ENCODE measurements at regions not wholly inside any gene's neighbourhood (a gene's known extent, or its start where the extent isn't known, plus 50 kb on each side); places are given as distances from the start of the nearest gene placed in this dataset.
"Not testable (repeated sequence)": the region's sequence is repeated elsewhere in the genome, so short reads cannot be mapped to it uniquely, and the experiment has no call there.

DNA sequence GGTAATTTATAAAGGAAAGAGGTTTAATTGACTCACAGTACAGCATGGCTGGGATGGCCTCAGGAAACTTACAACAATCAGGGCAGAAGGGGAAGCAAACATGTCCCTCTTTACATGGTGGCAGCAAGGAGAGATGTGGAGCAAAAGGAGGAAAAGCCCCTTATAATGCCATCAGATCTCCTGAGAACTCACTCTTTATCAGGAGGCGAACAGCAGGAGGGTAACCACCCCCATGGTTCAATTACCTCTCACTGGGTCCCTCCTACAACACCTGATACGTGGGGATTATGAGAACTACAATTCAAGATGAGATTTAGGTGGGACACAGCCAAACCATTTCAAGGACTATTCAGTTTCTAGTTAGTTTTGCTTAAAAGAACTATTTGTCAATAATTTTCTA is 453.3 kb downstream of the C12orf50 start:
- DNase-seq: no peak
- no peaks in the 10 kb centered on the region for H3K27me3 ChIP-seq (ENCODE audit: control insufficient read depth in 2 of 2, insufficient read depth in 2 of 2, low read length in 2 of 2)
- Mint-ChIP-seq H3K4me1 (no peaks in the 10 kb centered on the region), H3K27ac (no peak overlapping the region), H3K9me3 (peaks cover 0 to 2% (median 0%) of the 10 kb centered on the region in 7 donors), H3K36me3 (no peaks in the 10 kb centered on the region), H3K27me3 (ENCODE audit: low read depth in 3 of 3) (peaks cover 0 to 2% (median 2%) of the 10 kb centered on the region in 3 donors), H3K4me3 (no peak overlapping the region)
- no peak overlapping the region for H3K4me3 ChIP-seq (replicated peaks in 1 of 3; ENCODE audit: low read depth in 2 of 3, low read length in 3 of 3)
- H3K9ac ChIP-seq (ENCODE audit: insufficient read depth, low read length, poor library complexity, severe bottlenecking): no peak overlapping the region
- no peaks in the 10 kb centered on the region for H3K79me2 ChIP-seq (ENCODE audit: insufficient read depth, low read length)
- H4K20me1 ChIP-seq (ENCODE audit: insufficient read depth, low read length): no peaks in the 10 kb centered on the region
- no peak overlapping the region for H2AFZ ChIP-seq (ENCODE audit: insufficient read depth, low read depth, low read length, poor library complexity, severe bottlenecking)
- H3K4me2 ChIP-seq (replicated peaks; ENCODE audit: extremely low read depth, low read length, poor library complexity, severe bottlenecking): no peak overlapping the region
- TF ChIP-seq, protein P1, sequence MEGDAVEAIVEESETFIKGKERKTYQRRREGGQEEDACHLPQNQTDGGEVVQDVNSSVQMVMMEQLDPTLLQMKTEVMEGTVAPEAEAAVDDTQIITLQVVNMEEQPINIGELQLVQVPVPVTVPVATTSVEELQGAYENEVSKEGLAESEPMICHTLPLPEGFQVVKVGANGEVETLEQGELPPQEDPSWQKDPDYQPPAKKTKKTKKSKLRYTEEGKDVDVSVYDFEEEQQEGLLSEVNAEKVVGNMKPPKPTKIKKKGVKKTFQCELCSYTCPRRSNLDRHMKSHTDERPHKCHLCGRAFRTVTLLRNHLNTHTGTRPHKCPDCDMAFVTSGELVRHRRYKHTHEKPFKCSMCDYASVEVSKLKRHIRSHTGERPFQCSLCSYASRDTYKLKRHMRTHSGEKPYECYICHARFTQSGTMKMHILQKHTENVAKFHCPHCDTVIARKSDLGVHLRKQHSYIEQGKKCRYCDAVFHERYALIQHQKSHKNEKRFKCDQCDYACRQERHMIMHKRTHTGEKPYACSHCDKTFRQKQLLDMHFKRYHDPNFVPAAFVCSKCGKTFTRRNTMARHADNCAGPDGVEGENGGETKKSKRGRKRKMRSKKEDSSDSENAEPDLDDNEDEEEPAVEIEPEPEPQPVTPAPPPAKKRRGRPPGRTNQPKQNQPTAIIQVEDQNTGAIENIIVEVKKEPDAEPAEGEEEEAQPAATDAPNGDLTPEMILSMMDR (IDR thresholded peaks at IDR 0.05): no peak
- intact Hi-C loops (cut with micrococcal nuclease): no loop called here
- H3K4me1 ChIP-seq (ENCODE audit: control insufficient read depth in 1 of 2, insufficient read depth in 2 of 2, low read length in 2 of 2): no peaks in the 10 kb centered on the region
- H3K9me3 ChIP-seq (replicated peaks in 1 of 2; ENCODE audit: control insufficient read depth in 1 of 2, insufficient read depth in 1 of 2, low read length in 2 of 2): no peaks in the 10 kb centered on the region
- WGBS (ENCODE audit: insufficient coverage): no CpG with 5 or more reads among the region's 2 CpGs
- no peak overlapping the region for H3K27ac ChIP-seq (ENCODE audit: low read depth in 1 of 2, low read length in 2 of 2)
- H3K36me3 ChIP-seq (replicated peaks in 1 of 2; ENCODE audit: control insufficient read depth in 1 of 2, insufficient read depth in 2 of 2, low read length in 2 of 2): no peaks in the 10 kb centered on the region

DNA sequence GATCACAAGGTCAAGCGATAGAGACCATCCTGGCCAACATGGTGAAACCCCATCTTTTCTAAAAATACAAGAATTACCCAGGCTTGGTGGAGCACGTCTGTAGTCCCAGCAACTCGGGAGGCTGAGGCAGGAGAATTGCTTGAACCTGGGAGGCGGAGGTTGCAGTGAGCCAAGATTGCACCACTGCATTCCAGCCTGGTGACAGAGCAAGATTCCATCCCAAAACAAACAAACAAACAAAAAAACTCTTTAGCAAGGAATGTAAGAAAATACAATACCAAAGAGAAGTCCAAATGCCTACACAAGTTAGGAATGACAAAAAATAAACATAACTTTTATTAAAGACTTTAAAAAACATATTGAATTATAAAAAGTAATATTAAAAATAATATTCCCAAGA is 462.3 kb downstream of the C12orf50 start:
- H3K36me3 Mint-ChIP-seq; intact Hi-C loops (cut with micrococcal nuclease); H3K27me3 ChIP-seq (ENCODE audit: control insufficient read depth in 2 of 2, insufficient read depth in 2 of 2, low read length in 2 of 2); H3K4me1 Mint-ChIP-seq; H4K20me1 ChIP-seq (ENCODE audit: insufficient read depth, low read length); DNase-seq; H3K27ac ChIP-seq (ENCODE audit: low read depth in 1 of 2, low read length in 2 of 2); H3K4me3 ChIP-seq (replicated peaks in 1 of 3; ENCODE audit: low read depth in 2 of 3, low read length in 3 of 3); H3K27me3 Mint-ChIP-seq (ENCODE audit: low read depth in 3 of 3); H3K36me3 ChIP-seq (replicated peaks in 1 of 2; ENCODE audit: control insufficient read depth in 1 of 2, insufficient read depth in 2 of 2, low read length in 2 of 2); H3K4me3 Mint-ChIP-seq; H3K27ac Mint-ChIP-seq; H3K9me3 ChIP-seq (replicated peaks in 1 of 2; ENCODE audit: control insufficient read depth in 1 of 2, insufficient read depth in 1 of 2, low read length in 2 of 2); H3K4me2 ChIP-seq (replicated peaks; ENCODE audit: extremely low read depth, low read length, poor library complexity, severe bottlenecking); H3K79me2 ChIP-seq (ENCODE audit: insufficient read depth, low read length); H3K4me1 ChIP-seq (ENCODE audit: control insufficient read depth in 1 of 2, insufficient read depth in 2 of 2, low read length in 2 of 2); H2AFZ ChIP-seq (ENCODE audit: insufficient read depth, low read depth, low read length, poor library complexity, severe bottlenecking); H3K9ac ChIP-seq (ENCODE audit: insufficient read depth, low read length, poor library complexity, severe bottlenecking): not testable (repeated sequence)
- 75% methylated on average over 2 of the region's 4 CpGs for WGBS (ENCODE audit: insufficient coverage)
- peaks cover 0 to 12% (median 2%) of the 10 kb centered on the region in 7 donors for H3K9me3 Mint-ChIP-seq

Data from CD14-positive monocyte (primary cell).